GM23248 (cell line): ENCODE measurements at regions not wholly inside any gene's neighbourhood (a gene's known extent, or its start where the extent isn't known, plus 50 kb on each side); places are given as distances from the start of the nearest gene placed in this dataset. TPM values are rescaled to one million over a fixed set of nuclear protein-coding genes. Genes with fewer than 3 reads are reported as not detected.
"Not testable (repeated sequence)": the region's sequence is repeated elsewhere in the genome, so short reads cannot be mapped to it uniquely, and the experiment has no call there.

Source experiments
- DNase-seq: peaks from one replicate; pipeline ENCODE4 v3.0.0-alpha.2; 2015
- H2AFZ ChIP-seq: fragments of 200-600 bp; sonication (generic); 2 replicates; pipeline ENCODE4 v1.6.1; 2016; ENCODE audit warnings: antibody characterized with exemption
- H3F3A ChIP-seq: fragments of 200-600 bp; sonication (generic); 2 replicates; pipeline ENCODE4 v1.6.1; 2016; ENCODE audit warnings: mild to moderate bottlenecking, antibody characterized with exemption, mixed run types; ENCODE audit not compliant: insufficient read depth
- H3K27ac ChIP-seq: fragments of 200-600 bp; sonication (generic); 2 replicates; pipeline ENCODE4 v1.5.1; 2016; ENCODE audit warnings: mild to moderate bottlenecking
- H3K27me3 ChIP-seq: fragments of 200-600 bp; sonication (generic); replicated peaks from 2 replicates; pipeline ENCODE4 v1.6.1; 2016; ENCODE audit warnings: mild to moderate bottlenecking; ENCODE audit not compliant: insufficient read depth
- H3K36me3 ChIP-seq: fragments of 200-600 bp; sonication (generic); 2 replicates; pipeline ENCODE4 v1.6.1; 2016; ENCODE audit warnings: low read depth, mild to moderate bottlenecking
- H3K4me1 ChIP-seq: fragments of 200-600 bp; sonication (generic); 2 replicates; pipeline ENCODE4 v1.6.1; 2016; ENCODE audit warnings: mild to moderate bottlenecking; ENCODE audit not compliant: insufficient read depth
- H3K4me2 ChIP-seq: fragments of 200-600 bp; sonication (generic); one replicate; pipeline ENCODE4 v1.6.1; 2016; ENCODE audit warnings: mild to moderate bottlenecking; ENCODE audit not compliant: unreplicated experiment
- H3K4me3 ChIP-seq: fragments of 200-600 bp; sonication (generic); 2 replicates; pipeline ENCODE4 v1.5.1; 2016; ENCODE audit warnings: mild to moderate bottlenecking
- H3K79me2 ChIP-seq: fragments of 200-600 bp; sonication (generic); 2 replicates; pipeline ENCODE4 v1.6.1; 2016; ENCODE audit warnings: mild to moderate bottlenecking; ENCODE audit not compliant: insufficient read depth
- H3K9ac ChIP-seq: fragments of 200-600 bp; sonication (generic); 2 replicates; pipeline ENCODE4 v1.6.1; 2016; ENCODE audit warnings: mild to moderate bottlenecking
- H3K9me2 ChIP-seq: fragments of 200-600 bp; sonication (generic); 2 replicates; pipeline ENCODE4 v1.6.1; 2016; ENCODE audit warnings: mixed run types, mild to moderate bottlenecking, moderate library complexity; ENCODE audit not compliant: insufficient read depth
- H3K9me3 ChIP-seq: fragments of 200-600 bp; sonication (generic); one replicate; pipeline ENCODE4 v1.6.1; 2017; ENCODE audit warnings: low read depth
- H4K20me1 ChIP-seq: fragments of 200-600 bp; sonication (generic); 2 replicates; pipeline ENCODE4 v1.6.0; 2016; ENCODE audit not compliant: insufficient read depth
- EZH2 ChIP-seq: fragments of 200-600 bp; sonication (generic); IDR thresholded peaks from 2 replicates; pipeline ENCODE4 v1.6.1; 2018; ENCODE audit warnings: antibody characterized with exemption, mild to moderate bottlenecking; ENCODE audit not compliant: insufficient read depth, poor library complexity, severe bottlenecking
- EZH2phosphoT487 ChIP-seq: fragments of 200-600 bp; sonication (generic); IDR thresholded peaks from 2 replicates; pipeline ENCODE4 v1.6.1; 2018; ENCODE audit warnings: antibody characterized with exemption, moderate library complexity, mild to moderate bottlenecking, low read depth; ENCODE audit not compliant: insufficient read depth
- whole genome bisulfite sequencing, 2 experiments: methylation state at CpG; one replicate each; pipeline ENCODE4 v1.1.6; 2015 to 2017; ENCODE audit warnings: low lambda C conversion rate in 2 of 2, low coverage in 1 of 2; ENCODE audit errors: missing lambda C conversion rate in 2 of 2; 5-methylcytosine and 5-hydroxymethylcytosine counted together
- in situ Hi-C: fragments of 300-500 bp; cut with MboI; formaldehyde crosslinking; loops from 2 replicates; pipeline ENCODE4 v1.15.0; 2020
- small RNA-seq: library from RNA; depleted of rRNA; stranded (forward); fragments of <200 nt; gene quantifications from one replicate; pipeline ENCODE3, GENCODE V24; 2014; ENCODE audit warnings: low read depth, low replicate concordance

DNA sequence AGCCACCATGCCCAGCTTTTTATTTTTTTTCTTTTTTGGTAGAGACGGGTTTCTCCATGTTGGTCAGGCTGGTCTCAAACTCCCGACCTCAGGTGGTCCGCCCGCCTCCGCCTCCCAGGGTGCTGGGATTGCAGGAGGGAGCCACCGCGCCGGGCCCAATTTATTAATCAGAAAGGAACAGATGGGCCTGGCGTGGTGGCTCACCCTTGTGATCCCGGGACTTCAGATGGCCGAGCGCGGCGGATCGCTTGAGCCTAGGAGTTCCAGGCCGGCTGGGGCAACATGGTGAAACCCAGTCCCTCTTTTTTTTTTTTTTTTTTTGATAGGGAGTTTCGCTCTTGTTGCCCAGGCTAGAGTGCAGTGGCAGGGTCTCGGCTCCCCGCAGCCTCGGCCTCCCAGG is 64.6 kb downstream of the GOLGA6L7 start:
- no peak overlapping the region for H3K9ac ChIP-seq
- no peak for DNase-seq
- 91 to 92% methylated on average over 18 to 20 of the region's 20 CpGs for WGBS, 2 experiments
- H3K9me3 ChIP-seq, result no peaks in the 10 kb centered on the region
- H3K9me2 ChIP-seq, result no peaks in the 10 kb centered on the region
- no peaks in the 10 kb centered on the region for H3K79me2 ChIP-seq
- in situ Hi-C loops, result no loop called here
- no peaks in the 10 kb centered on the region for H4K20me1 ChIP-seq
- no peak overlapping the region for H2AFZ ChIP-seq
- H3K27ac ChIP-seq, result no peak overlapping the region
- H3K4me3 ChIP-seq, result no peak overlapping the region
- TF ChIP-seq EZH2 (no peak), EZH2phosphoT487 (no peak)
- no peaks in the 10 kb centered on the region for H3F3A ChIP-seq
- no peak overlapping the region for H3K4me2 ChIP-seq
- H3K27me3 ChIP-seq, result no peaks in the 10 kb centered on the region
- peaks cover 11% of the 10 kb centered on the region for H3K4me1 ChIP-seq
- no peaks in the 10 kb centered on the region for H3K36me3 ChIP-seq

DNA sequence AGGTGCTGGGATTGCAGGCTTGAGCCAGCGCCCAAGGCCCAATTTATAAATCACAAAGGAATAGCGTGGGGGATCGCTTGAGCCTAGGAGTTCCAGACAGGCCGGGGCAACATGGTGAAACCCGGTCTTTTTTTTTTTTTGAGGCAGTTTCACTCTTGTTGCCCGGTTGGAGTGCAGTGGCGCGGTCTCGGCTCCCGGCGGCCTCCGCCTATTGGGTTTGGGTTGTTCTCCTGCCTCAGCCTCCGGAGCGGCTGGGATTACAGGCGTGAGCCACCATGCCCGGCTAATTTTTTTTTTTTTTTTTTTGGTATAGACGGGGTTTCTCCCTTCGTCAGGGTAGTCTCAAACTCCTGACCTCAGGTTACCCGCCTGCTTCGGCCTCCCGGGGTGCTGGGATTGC is 65.0 kb downstream of the GOLGA6L7 start:
- no peaks in the 10 kb centered on the region for H3K36me3 ChIP-seq
- no peaks in the 10 kb centered on the region for H3K79me2 ChIP-seq
- 89 to 90% methylated on average over 19 to 21 of the region's 21 CpGs for WGBS, 2 experiments
- no peaks in the 10 kb centered on the region for H3K9me2 ChIP-seq
- peaks cover 11% of the 10 kb centered on the region for H3K4me1 ChIP-seq
- H3K4me2 ChIP-seq, result no peak overlapping the region
- no peak overlapping the region for H3K27ac ChIP-seq
- no peaks in the 10 kb centered on the region for H3K9me3 ChIP-seq
- H3F3A ChIP-seq, result no peaks in the 10 kb centered on the region
- no peaks in the 10 kb centered on the region for H3K27me3 ChIP-seq
- no peak overlapping the region for H3K9ac ChIP-seq
- no peak overlapping the region for H2AFZ ChIP-seq
- no peak for TF ChIP-seq EZH2
- no peak for TF ChIP-seq EZH2phosphoT487
- DNase-seq, result no peak
- H3K4me3 ChIP-seq, result no peak overlapping the region
- H4K20me1 ChIP-seq, result no peaks in the 10 kb centered on the region
- in situ Hi-C loops, result no loop called here

DNA sequence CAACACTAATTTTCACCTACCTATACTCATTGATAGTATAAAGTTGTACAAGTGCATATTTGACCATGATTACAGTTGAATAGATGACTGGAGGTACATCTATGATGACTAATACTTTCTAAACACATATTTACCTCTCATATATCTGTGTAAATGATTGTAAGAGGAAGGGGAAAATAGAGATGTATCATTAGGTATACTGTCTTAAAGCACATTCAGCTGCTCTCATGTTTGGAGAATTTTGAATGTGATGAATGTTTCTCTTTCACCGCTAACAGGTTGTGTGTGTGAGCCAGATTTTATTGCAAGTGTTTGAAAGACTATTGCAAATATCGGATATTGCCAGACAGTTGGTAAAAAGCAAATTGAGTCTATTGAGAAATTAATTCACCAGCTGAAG is 66.2 kb upstream of the GOLGA8M start:
- H3K27me3 ChIP-seq, H3K79me2 ChIP-seq, H2AFZ ChIP-seq, H3K4me3 ChIP-seq, H3K9me3 ChIP-seq, in situ Hi-C loops, H3K9ac ChIP-seq, H3K4me2 ChIP-seq, H3K4me1 ChIP-seq, H4K20me1 ChIP-seq, DNase-seq, H3K36me3 ChIP-seq, H3K27ac ChIP-seq, H3K9me2 ChIP-seq, H3F3A ChIP-seq: not testable (repeated sequence)
- WGBS, 2 experiments, result 74 to 94% methylated on average over 2 of the region's 2 CpGs

DNA sequence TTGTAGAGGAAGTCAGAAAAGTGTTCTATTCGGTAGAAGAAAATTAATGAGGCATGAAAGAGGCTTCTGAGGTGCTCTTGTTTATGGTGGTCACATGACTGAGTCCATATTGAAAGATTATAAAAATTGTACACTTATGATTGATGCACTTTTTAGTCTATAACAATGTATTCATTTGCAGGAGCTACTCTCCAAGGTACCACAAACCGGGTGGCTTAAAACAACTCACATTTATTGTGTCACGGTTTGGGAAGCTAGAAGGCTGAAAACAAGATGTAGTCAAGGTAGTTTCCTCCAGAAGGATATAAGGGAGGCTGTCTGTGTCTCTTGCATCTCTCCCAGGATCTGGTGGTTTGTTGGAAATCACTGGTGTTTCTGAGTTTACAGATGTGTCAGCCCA is 60.6 kb upstream of the GOLGA8M start:
- H3K27ac ChIP-seq, H3K9me2 ChIP-seq, DNase-seq, H2AFZ ChIP-seq, H4K20me1 ChIP-seq, H3K36me3 ChIP-seq, H3K4me3 ChIP-seq, H3F3A ChIP-seq, H3K4me1 ChIP-seq, H3K79me2 ChIP-seq, H3K9me3 ChIP-seq, H3K27me3 ChIP-seq, H3K4me2 ChIP-seq, H3K9ac ChIP-seq, in situ Hi-C loops: not testable (repeated sequence)
- WGBS, 2 experiments, result 47 to 57% methylated on average over 3 of the region's 3 CpGs

Small RNA genes in the stretch of these regions (small RNA-seq; reads per million reads assigned to genes)
- gene AC055876.3, result not detected
